Motor neuron (in vitro differentiated cells): ENCODE measurements at regions not wholly inside any gene's neighbourhood (a gene's known extent, or its start where the extent isn't known, plus 50 kb on each side); places are given as distances from the start of the nearest gene placed in this dataset.
A peak's percentile ranks its signal among the peaks of the same experiment; 100 is the strongest.

ENCODE experiments used
- ATAC-seq, 8 experiments: fragments of 200-7000 bp; cut with Tn5 transposase; replicated peaks in 6 of 8; 2 replicates each; pipeline ENCODE4 v1.8.0; 2021; ENCODE audit warnings: mild to moderate bottlenecking in 8 of 8, moderate library complexity in 8 of 8
- H3K27ac ChIP-seq, 2 donors: fragments of 250-450 bp; sonication (Bioruptor Pico); 2 replicates each; pipeline ENCODE4 v1.9.0; 2021; ENCODE audit warnings: antibody characterized with exemption in 2 of 2, mild to moderate bottlenecking in 2 of 2, moderate library complexity in 1 of 2
- H3K4me1 ChIP-seq, 2 donors: fragments of 250-450 bp; sonication (Bioruptor Pico); replicated peaks in 1 of 2; 2 replicates each; pipeline ENCODE4 v1.6.1; 2021; ENCODE audit warnings: antibody characterized with exemption in 2 of 2, mild to moderate bottlenecking in 2 of 2, moderate library complexity in 1 of 2
- H3K4me3 ChIP-seq, 5 donors: fragments of 250-450 bp; sonication (Bioruptor Pico); 2 replicates each; pipeline ENCODE4 v1.9.0; 2021; ENCODE audit warnings: antibody characterized with exemption in 5 of 5, mild to moderate bottlenecking in 5 of 5, moderate library complexity in 4 of 5
- WGBS, 10 experiments: fragments of 450-650 bp; shearing (Covaris generic); methylation state at CpG; one replicate each; pipeline ENCODE4 v1.0.0; 2022; 5-methylcytosine and 5-hydroxymethylcytosine counted together
- in situ Hi-C, 9 experiments: fragments of 400-800 bp; cut with MboI; loops; one replicate each; pipeline ENCODE4 v1.15.0; 2021; ENCODE audit warnings: low sequenced_read_pairs in 9 of 9, low pct_unique_long_range_greater_than_20kb in 2 of 9; ENCODE audit not compliant: unreplicated experiment in 9 of 9

DNA sequence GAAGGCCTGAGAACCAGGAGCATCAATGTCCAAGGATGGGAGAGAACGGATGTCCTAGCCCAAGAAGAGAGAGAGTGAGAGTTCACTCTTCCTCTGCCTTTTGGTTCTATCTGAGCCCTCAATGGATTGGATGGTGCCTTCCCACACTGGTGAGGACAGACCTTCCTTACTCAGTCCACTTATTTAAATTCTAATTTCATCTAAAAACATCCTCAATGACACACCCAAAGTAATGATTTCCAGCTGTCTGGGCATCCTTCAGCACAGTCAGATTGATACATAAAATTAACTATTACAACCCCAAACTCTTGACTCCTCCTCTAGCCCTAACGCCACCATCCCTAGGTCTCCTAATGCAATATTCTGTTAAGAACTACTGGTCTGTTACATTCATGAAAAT lies 122.0 kb downstream of the GAS1 start:
- 71 to 100% (median 92%) methylated on average over 1 to 2 of the region's 2 CpGs; no CpG with 5 or more reads in 4 of the 10 experiments for WGBS, 10 experiments
- peak in 3 of 8 experiments; percentile 49 to 87 (median 52) for ATAC-seq
- H3K4me1 ChIP-seq: peaks cover 6 to 11% of the 10 kb centered on the region in 2 donors
- H3K4me3 ChIP-seq: no peak overlapping the region
- in situ Hi-C loops: no loop called here
- H3K27ac ChIP-seq: no peak overlapping the region

- peaks cover 6 to 11% of the 10 kb centered on the region in 2 donors for H3K4me1 ChIP-seq
- in situ Hi-C loops: no loop called here
- 11 to 72% (median 43%) methylated on average over 2 to 6 of the region's 6 CpGs for WGBS, 10 experiments
- no peak overlapping the region for H3K4me3 ChIP-seq
- ATAC-seq: no peak
- no peak overlapping the region for H3K27ac ChIP-seq
Measured at GRCh38 chr9:86822006-86822801, 125.1 kb downstream of the GAS1 start.

- WGBS, 10 experiments: 51 to 90% (median 79%) methylated on average over 2 to 8 of the region's 8 CpGs
- no peak overlapping the region for H3K4me3 ChIP-seq
- ATAC-seq: peak in 3 of 8 experiments; percentile 19 to 56 (median 37)
- H3K27ac ChIP-seq: no peak overlapping the region
- in situ Hi-C loops: no loop called here
- peaks cover 6 to 11% of the 10 kb centered on the region in 2 donors for H3K4me1 ChIP-seq
Measured at GRCh38 chr9:86821006-86821845, 126.1 kb downstream of the GAS1 start.

DNA sequence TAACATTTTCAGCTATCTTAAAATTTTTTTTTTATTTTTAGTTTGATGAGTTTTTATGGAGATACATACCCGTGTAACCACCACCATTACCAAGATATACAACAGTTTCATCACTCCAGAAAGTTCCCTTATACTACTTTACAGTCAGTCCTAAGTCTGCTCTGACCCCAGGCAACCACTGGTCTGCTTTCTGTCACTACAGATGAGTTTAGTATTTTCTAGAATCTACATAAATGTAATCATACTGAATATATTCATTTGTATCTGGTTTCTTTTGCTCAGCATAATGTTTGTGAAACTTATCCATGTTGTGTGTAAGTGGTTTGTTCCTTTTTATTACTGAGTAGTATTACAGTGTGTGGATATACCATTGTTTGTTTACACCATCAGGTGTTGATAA lies 127.8 kb downstream of the GAS1 start:
- Histone ChIP-seq H3K27ac (no peak overlapping the region), H3K4me3 (no peak overlapping the region), H3K4me1 (peaks cover 6 to 11% of the 10 kb centered on the region in 2 donors)
- peak in 3 of 8 experiments; percentile 24 to 84 (median 59) for ATAC-seq
- 0 to 100% (median 75%) methylated on average over 1 of the region's 1 CpG; no CpG with 5 or more reads in 1 of the 10 experiments for WGBS, 10 experiments
- in situ Hi-C loops: no loop called here

- in situ Hi-C loops: no loop called here
- WGBS, 10 experiments: 0 to 100% (median 98%) methylated on average over 1 to 3 of the region's 6 CpGs; no CpG with 5 or more reads in 6 of the 10 experiments
- Histone ChIP-seq H3K4me3 (no peak overlapping the region), H3K27ac (no peak overlapping the region), H3K4me1 (peaks cover 6 to 11% of the 10 kb centered on the region in 2 donors)
- no peak for ATAC-seq
Measured at GRCh38 chr9:86818636-86819035, 128.7 kb downstream of the GAS1 start.

DNA sequence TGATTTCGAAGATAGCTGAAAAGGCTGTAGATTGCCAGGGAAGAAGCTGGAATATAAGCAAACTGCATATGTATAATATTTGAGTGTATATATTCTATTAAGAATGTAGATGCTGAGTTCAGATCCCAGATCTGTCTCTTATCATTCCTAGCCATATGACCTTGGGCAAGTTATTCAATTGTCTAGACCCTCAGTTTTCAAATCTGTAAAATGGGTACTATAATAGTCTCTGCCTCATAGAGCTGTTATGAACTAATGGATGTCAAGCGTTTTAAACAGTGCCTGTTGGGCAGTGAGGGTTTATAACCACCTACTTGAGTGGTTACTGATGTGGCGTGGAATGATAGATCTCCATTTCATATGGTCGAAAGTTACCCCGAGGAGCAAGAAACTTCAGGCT lies 130.4 kb downstream of the GAS1 start:
- 60 to 100% (median 89%) methylated on average over 1 to 5 of the region's 5 CpGs; no CpG with 5 or more reads in 2 of the 10 experiments for WGBS, 10 experiments
- Histone ChIP-seq H3K4me3 (no peak overlapping the region), H3K27ac (no peak overlapping the region), H3K4me1 (peaks cover 6 to 11% of the 10 kb centered on the region in 2 donors)
- no peak for ATAC-seq
- in situ Hi-C loops: no loop called here

DNA sequence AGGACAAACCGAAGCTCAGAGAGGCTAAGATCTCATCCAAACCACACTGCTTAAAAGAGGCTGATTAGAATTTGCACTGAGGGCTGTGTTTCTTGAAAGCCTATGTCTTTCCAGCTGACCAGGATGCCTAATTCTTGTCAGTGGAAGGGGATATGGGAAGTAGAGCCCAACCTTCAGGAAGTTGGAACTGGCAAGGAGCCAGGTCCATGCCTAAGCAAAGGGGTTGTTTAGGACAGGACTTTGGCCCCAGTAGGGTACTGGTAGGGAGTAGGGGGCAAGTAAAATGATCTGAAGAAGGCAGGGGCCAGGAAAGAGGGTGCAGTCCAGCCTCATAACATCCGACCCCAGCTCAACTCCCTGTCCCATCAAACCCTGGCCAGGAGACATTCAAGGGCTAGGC lies 130.9 kb downstream of the GAS1 start:
- no peak for ATAC-seq
- Histone ChIP-seq H3K4me1 (peaks cover 6 to 10% of the 10 kb centered on the region in 2 donors), H3K27ac (no peak overlapping the region), H3K4me3 (no peak overlapping the region)
- in situ Hi-C loops: no loop called here
- 50 to 88% (median 73%) methylated on average over 1 to 2 of the region's 2 CpGs; no CpG with 5 or more reads in 4 of the 10 experiments for WGBS, 10 experiments

DNA sequence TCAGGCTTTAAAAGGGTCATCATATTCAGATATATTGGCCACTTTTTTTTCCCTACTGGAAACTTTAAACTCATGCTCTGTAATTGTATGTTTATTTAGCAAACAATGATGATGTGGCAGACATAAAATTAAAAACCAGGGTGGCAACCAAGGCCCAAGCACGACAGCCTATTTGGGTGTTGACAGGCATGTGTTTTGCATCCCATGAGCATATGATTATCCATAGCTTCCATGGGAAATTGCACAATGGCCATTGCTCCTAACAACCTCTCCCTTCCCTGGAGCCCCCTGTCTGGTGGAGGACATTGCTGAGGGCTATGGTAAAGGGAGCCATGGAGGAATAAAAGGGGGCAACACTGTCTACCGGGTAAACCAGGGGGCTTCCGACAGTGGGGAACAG lies 134.7 kb downstream of the GAS1 start:
- peaks cover 16 to 22% of the 10 kb centered on the region in 2 donors for H3K4me1 ChIP-seq
- ATAC-seq: peak in 3 of 8 experiments; percentile 95 to 98 (median 96)
- in situ Hi-C loops: no loop called here
- no peak overlapping the region for H3K4me3 ChIP-seq
- no peak overlapping the region for H3K27ac ChIP-seq
- 0 to 100% (median 86%) methylated on average over 1 to 3 of the region's 3 CpGs; no CpG with 5 or more reads in 2 of the 10 experiments for WGBS, 10 experiments

DNA sequence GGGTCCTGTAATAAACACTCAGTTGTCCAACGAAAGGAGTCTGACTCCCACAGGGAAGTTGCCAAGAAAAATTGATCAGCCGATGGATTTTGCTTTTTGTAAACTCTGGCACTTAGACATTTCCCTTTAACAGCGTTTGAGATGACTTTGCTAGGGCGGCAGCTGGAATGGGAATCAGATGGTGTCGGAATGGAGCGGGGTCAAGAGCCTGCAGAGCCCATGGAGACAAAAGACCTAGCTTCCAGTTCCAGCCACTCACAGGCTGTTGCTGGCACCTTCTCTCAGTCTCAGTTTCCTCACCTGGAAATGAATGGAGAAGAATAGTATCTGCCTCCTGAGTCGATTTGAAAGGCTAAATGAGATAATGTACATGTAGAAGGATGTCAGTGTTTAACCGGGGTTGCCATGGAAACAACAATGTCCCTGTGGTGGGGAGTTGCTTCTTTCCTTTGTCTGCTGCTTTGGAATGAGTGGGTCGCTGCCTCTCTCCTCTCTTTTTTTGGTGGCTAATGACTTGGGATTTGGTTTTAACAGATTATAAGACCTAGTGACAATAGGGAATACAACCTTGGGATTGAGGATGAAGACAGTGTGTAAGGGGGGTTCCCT lies 137.4 kb downstream of the GAS1 start:
- WGBS, 10 experiments: 17 to 80% (median 64%) methylated on average over 1 to 8 of the region's 9 CpGs; no CpG with 5 or more reads in 2 of the 10 experiments
- in situ Hi-C loops: no loop called here
- H3K4me3 ChIP-seq: no peak overlapping the region
- H3K4me1 ChIP-seq: peaks cover 28 to 31% of the 10 kb centered on the region in 2 donors
- ATAC-seq: no peak
- H3K27ac ChIP-seq: peak overlapping the region in 1 of 2 donors; percentile 25

GRCh38 chr9:86809151-86809550 lies 138.2 kb downstream of the GAS1 start:
- WGBS, 10 experiments: 66 to 100% (median 83%) methylated on average over 2 to 6 of the region's 6 CpGs
- in situ Hi-C loops: no loop called here
- ATAC-seq: no peak

DNA sequence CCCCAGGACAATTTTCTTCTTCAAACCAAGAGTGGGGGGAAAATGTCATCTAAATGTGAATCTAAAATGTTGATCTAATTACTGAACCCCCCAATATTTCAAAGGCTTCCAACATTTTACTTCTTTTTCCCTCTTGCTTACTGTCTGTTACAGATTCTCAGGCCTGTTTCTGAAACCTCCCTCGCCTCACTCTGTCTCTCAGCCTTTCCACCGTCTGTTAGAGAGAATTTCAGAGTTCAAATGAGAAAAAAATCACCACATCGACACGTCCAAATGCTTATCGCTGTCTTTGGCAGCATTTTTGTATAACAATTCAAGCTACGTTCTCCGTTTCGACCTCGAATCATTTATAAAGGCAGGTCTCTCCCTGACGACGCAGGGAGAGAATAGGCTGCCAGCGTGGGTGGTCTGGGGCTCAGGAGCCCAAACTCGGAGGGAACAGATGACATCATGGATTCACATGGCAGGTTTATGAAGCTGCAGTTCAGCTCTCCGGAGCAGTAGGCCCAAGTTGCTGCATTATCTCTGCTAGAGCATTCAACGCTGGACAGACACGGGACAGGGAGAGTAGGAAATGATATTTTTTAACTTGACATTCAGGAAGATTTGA lies 139.8 kb downstream of the GAS1 start:
- H3K27ac ChIP-seq: peak overlapping the region; percentile 54 to 61
- WGBS, 10 experiments: 2 to 60% (median 25%) methylated on average over 4 to 16 of the region's 16 CpGs; no CpG with 5 or more reads in 2 of the 10 experiments
- in situ Hi-C loops: no loop called here
- peak in 6 of 8 experiments; percentile 19 to 98 (median 98) for ATAC-seq
- peaks cover 28 to 31% of the 10 kb centered on the region in 2 donors for H3K4me1 ChIP-seq
- no peak overlapping the region for H3K4me3 ChIP-seq

More at GRCh38 chr9:86809151-86809550, 138.2 kb downstream of the GAS1 start:
- Histone ChIP-seq H3K4me3 (no peak overlapping the region), H3K4me1 (peaks cover 28 to 31% of the 10 kb centered on the region in 2 donors), H3K27ac (no peak overlapping the region)

GRCh38 chr9:86804011-86804410 lies 143.3 kb downstream of the GAS1 start:
- peaks cover 18 to 28% of the 10 kb centered on the region in 2 donors for H3K4me1 ChIP-seq
- in situ Hi-C loops: no loop called here
- no peak for ATAC-seq
- 80 to 100% (median 100%) methylated on average over 1 to 3 of the region's 3 CpGs; no CpG with 5 or more reads in 1 of the 10 experiments for WGBS, 10 experiments
- H3K27ac ChIP-seq: no peak overlapping the region
- no peak overlapping the region for H3K4me3 ChIP-seq
